ENCODE measurements at regions not wholly inside any gene's neighbourhood (a gene's known extent, or its start where the extent isn't known, plus 50 kb on each side); places are given as distances from the start of the nearest gene placed in this dataset.
"Not testable (repeated sequence)": the region's sequence is repeated elsewhere in the genome, so short reads cannot be mapped to it uniquely, and the experiment has no call there.

DNA sequence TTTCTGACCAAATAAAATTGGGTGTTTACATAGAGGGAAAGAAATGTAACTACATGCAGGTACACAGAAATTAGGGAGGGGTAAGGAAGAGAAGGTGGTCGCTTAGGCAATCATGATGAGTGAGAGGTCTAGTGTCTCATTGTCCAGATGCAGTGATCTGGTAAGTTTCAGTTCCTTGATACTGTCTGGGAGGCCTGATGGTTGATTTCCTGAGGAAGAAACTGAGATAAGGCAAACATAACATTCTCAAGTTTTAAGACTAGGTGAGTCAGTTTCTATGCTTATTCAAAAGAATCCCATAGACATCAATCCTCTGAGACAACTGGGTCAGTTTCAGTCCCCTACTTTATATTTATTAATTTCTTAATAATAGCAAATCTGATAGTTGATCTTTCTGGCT, 843.3 kb upstream of the CDH10 start:
- no peak for ATAC-seq
- no peak for DNase-seq (ENCODE audit: missing footprints)
- intact Hi-C loops (cut with DNase I): no loop called here

GRCh38 chr5:25484391-25484790, 839.6 kb upstream of the CDH10 start:
- ATAC-seq: no peak
- intact Hi-C loops (cut with DNase I): no loop called here

GRCh38 chr5:25481463-25481862, 836.7 kb upstream of the CDH10 start:
- intact Hi-C loops (cut with DNase I): no loop called here
- ATAC-seq: no peak
- no peak for DNase-seq (ENCODE audit: missing footprints)

More at GRCh38 chr5:25484391-25484790, 839.6 kb upstream of the CDH10 start:
- DNase-seq (ENCODE audit: missing footprints): no peak

GRCh38 chr5:25459082-25459481, 814.3 kb upstream of the CDH10 start:
- ATAC-seq (no peak), DNase-seq (ENCODE audit: missing footprints) (no peak)
- intact Hi-C loops (cut with DNase I): no loop called here

GRCh38 chr5:25458628-25459027, 813.9 kb upstream of the CDH10 start:
- DNase-seq (ENCODE audit: missing footprints): no peak
- intact Hi-C loops (cut with DNase I): no loop called here
- no peak for ATAC-seq

DNA sequence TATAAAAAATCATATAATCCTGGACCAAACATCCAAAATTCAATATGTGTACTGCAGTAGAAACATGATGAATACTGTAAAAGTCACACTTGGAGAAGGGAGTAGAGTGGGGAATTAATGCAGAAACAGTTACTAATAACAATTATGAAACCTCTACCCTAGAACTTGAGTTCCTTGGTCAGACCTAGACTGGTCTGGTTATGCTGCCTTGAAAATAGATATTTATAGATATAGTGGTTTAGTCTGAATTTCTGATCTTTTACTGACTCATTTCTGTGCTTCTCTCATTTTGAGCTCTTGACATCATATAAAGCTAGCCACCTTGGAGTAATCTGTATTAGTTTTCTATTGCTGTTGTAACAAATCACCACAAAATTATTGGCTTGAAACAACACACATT, 808.7 kb upstream of the CDH10 start:
- DNase-seq (ENCODE audit: missing footprints) (no peak), ATAC-seq (no peak)
- intact Hi-C loops (cut with DNase I): no loop called here

DNA sequence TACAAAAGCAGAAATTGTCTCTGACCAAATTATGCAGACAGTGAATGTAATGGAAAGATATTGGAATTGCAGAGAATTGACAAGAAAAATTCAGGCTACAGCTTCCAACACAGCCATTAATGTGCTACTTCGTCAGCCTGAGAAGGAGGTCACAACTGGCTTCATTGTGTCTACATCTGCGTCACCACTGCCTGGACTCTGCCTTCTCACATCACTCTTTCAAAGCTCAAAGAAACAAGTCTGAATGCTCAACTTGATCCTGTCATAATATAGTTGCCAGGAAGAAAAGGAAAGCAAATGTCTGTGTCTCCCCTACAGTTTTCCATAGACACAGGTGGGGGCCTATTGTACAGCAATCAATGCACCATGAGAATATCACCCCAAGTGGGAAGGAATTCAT, 806.5 kb upstream of the CDH10 start:
- intact Hi-C loops (cut with DNase I): no loop called here
- no peak for ATAC-seq
- no peak for DNase-seq (ENCODE audit: missing footprints)

DNA sequence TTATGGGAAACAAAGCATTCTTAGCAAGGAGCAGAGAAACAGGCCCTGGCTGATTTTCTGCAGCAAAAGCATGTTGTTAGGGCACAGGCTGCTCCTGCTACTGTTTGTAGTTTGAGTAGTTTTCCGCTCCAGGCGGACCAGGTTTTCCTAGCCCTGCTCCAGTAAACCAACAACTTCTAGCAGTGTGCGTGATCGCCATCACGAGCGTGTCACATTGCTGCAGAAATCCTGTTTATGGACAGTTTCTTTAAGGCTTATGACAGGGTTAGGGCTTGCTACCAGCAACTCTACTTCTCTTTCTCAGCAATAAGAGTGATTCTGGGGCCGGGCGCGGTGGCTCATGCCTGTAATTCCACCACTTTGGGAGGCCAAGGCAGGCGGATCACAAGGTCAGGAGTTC, 803.9 kb upstream of the CDH10 start:
- intact Hi-C loops (cut with DNase I): no loop called here
- peak; percentile 37 for DNase-seq (ENCODE audit: missing footprints)
- ATAC-seq: no peak

DNA sequence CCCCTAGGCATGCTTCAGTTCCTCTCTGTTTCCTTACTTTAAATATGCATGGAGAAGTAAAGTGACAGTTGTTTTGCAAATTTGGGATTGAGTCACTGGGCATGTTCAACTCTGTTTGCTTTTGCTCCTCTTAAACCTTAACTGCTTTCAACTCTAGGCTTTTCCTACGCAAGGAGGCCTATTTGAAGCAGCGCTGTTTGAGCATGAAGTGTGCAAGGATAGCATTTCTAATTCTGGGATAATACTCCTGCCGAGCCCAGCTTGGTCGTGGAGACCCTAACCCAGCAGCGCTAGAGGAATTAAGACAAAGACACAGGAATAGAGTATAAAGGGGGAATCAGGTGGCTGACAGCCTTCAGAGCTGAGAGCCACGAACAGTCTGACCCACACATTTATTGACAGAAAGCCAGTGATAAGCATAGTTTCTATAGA, 803.4 kb upstream of the CDH10 start:
- ATAC-seq (no peak), DNase-seq (ENCODE audit: missing footprints) (no peak)
- intact Hi-C loops (cut with DNase I): no loop called here

DNA sequence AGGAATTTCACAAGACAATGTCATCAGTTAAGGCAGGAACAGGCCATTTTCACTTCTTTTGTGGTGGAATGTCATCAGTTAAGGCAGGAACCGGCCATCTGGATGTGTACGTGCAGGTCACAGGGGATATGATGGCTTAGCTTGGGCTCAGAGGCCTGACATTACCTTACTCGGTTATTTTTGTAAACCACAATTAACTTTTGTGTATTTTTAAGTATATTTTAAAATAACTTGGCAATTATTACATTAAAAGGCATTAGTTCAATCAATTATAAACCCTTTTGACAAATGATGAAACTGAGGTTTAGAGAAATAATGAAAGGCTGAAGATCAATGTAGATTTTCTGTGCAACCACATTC, 801.3 kb upstream of the CDH10 start:
- ATAC-seq; DNase-seq (ENCODE audit: missing footprints); intact Hi-C loops (cut with DNase I): not testable (repeated sequence)

GRCh38 chr5:25445381-25446060, 800.7 kb upstream of the CDH10 start:
- intact Hi-C loops (cut with DNase I): not testable (repeated sequence)

DNA sequence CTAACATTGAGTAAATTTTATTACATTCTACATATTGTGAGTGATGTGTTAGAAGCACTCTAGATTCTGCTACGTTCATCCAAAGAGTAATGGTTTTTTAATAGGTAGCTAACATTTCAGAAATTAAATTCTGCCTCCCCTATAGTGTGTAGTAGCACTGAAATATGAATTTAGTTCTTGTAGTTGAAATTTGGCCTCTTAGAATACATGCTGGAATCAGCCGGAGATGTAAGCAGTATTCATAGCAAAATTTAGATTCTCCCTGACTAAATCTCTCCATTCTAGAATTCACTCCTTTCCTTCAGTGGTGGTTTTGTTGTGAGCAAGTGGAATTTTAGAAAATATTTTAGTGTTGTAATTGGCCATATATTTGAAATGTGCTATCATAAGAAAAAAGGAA, 799.9 kb upstream of the CDH10 start:
- intact Hi-C loops (cut with DNase I): no loop called here
- DNase-seq (ENCODE audit: missing footprints) (no peak), ATAC-seq (no peak)

More at GRCh38 chr5:25445381-25446060, 800.7 kb upstream of the CDH10 start:
- not testable (repeated sequence) for ATAC-seq; DNase-seq (ENCODE audit: missing footprints)

DNA sequence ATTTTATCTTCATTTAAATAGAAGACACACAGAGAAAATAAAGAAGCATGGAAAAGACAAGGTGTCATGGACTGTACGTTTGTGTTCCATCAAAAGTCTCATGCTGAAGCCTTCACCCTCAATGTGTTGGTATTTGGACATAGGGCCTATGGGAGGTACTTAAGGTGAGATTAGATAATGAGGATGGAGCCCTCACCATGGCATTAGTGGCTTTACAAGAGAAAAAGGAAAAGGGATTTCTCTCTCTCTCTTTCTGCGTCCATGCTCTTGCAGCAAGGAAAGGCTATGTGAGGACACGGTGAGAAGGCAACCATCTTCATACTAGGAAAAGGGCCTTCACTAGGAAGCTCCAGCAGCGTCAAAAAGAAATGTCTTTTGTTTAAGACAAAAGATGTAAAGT, 797.0 kb upstream of the CDH10 start:
- DNase-seq (ENCODE audit: missing footprints) (no peak), ATAC-seq (no peak)
- intact Hi-C loops (cut with DNase I): no loop called here

DNA sequence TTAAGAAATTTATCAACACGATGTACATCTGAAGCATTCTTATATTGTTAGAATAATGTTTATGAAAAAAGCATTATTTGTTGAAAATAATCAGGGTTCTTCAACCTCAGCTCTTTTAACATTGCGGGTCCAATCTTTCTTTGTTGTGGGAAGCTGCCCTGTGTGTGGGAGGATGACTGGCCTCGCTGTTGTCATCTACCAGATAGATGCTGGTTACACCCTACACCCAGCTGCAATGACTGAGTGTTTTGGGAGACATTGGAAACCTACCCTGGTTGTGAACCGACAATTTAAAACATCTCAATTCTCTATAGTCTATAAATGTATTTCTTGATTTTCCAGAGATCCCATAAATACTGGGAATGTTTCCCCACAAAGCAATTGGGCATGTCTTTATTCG, 794.2 kb upstream of the CDH10 start:
- intact Hi-C loops (cut with DNase I): no loop called here
- DNase-seq (ENCODE audit: missing footprints) (no peak), ATAC-seq (no peak)

DNA sequence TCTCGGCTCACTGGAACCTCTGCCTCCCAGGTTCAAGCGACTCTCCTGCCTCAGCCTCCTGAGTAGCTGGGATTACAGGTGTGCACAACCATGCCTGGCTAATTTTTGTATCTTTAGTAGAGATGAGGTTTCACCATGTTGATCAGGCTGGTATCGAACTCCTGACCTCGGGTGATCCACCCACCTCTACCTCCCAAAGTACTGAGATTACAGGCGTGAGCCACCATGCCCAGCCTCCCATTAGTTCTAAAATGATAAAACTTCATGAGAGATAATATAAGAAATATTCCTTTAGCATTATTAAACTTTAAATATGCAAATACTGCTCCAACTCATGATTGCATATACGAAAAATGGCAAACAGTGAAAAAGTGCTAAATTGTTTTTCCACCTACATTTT, 793.6 kb upstream of the CDH10 start:
- ATAC-seq; DNase-seq (ENCODE audit: missing footprints); intact Hi-C loops (cut with DNase I): not testable (repeated sequence)

GRCh38 chr5:25436452-25436851, 791.7 kb upstream of the CDH10 start:
- ATAC-seq (no peak), DNase-seq (ENCODE audit: missing footprints) (no peak)
- intact Hi-C loops (cut with DNase I): no loop called here

DNA sequence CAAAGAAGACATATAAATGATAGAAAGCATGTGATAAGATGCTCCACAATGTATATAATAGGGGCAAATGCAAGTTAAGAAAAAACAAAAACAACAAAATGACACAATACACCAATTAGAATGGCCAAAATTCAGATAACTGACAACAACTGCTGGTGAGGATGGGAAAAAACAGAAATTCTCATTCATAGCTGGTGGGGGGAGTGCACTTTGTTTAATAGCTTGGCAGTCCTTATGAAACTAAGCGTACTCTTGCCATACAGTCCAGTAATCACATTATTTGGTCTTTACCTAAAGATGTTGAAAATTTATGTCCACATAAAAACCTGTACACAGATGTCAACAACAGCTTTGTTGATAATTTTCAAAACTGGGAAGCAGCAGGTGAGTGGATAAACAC, 791.1 kb upstream of the CDH10 start:
- intact Hi-C loops (cut with DNase I): no loop called here
- DNase-seq (ENCODE audit: missing footprints) (no peak), ATAC-seq (no peak)

- DNase-seq (ENCODE audit: missing footprints): no peak
- intact Hi-C loops (cut with DNase I): no loop called here
- no peak for ATAC-seq
Observed at GRCh38 chr5:25427240-25427639, 782.5 kb upstream of the CDH10 start.

DNA sequence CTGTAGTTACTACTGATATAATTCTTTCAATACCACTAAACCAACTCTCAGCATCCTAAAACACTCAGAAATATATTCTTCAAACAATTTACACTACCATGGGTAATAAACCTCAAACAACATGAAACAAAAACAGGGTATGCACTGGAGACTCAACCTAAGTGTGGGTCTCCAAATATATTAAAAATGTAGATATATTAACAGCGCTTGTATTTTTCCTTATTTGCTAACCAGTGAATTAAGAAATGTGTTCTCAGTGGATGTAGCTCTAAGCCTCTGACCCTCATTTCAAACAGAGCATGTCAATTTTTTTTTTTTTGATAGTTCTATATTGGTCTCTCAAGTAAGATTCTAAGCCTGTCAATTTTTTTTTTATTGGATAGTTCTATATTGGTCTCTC, 778.5 kb upstream of the CDH10 start:
- intact Hi-C loops (cut with DNase I): no loop called here
- no peak for ATAC-seq
- no peak for DNase-seq (ENCODE audit: missing footprints)

- ATAC-seq (no peak), DNase-seq (ENCODE audit: missing footprints) (no peak)
- intact Hi-C loops (cut with DNase I): no loop called here
Observed at GRCh38 chr5:25419684-25420083, 774.9 kb upstream of the CDH10 start.

- intact Hi-C loops (cut with DNase I): no loop called here
- ATAC-seq: no peak
- DNase-seq (ENCODE audit: missing footprints): no peak
Observed at GRCh38 chr5:25418978-25419377, 774.2 kb upstream of the CDH10 start.
